Loucy (cell line): ENCODE measurements at regions not wholly inside any gene's neighbourhood (a gene's known extent, or its start where the extent isn't known, plus 50 kb on each side); places are given as distances from the start of the nearest gene placed in this dataset.

ENCODE experiments used
- EZH2phosphoT487 ChIP-seq: fragments of 200-600 bp; IDR thresholded peaks from 2 replicates; pipeline ENCODE4 v1.6.1; 2018; ENCODE audit warnings: antibody characterized with exemption, mild to moderate bottlenecking, moderate library complexity, borderline replicate concordance
- TF ChIP-seq, protein P1 (sequence below): fragments of 200-600 bp; sonication (generic); conservative IDR thresholded peaks from 2 replicates; pipeline ENCODE4 v1.5.1; 2014; ENCODE audit warnings: mild to moderate bottlenecking, antibody characterized with exemption, low read length

- TF ChIP-seq, protein P1, sequence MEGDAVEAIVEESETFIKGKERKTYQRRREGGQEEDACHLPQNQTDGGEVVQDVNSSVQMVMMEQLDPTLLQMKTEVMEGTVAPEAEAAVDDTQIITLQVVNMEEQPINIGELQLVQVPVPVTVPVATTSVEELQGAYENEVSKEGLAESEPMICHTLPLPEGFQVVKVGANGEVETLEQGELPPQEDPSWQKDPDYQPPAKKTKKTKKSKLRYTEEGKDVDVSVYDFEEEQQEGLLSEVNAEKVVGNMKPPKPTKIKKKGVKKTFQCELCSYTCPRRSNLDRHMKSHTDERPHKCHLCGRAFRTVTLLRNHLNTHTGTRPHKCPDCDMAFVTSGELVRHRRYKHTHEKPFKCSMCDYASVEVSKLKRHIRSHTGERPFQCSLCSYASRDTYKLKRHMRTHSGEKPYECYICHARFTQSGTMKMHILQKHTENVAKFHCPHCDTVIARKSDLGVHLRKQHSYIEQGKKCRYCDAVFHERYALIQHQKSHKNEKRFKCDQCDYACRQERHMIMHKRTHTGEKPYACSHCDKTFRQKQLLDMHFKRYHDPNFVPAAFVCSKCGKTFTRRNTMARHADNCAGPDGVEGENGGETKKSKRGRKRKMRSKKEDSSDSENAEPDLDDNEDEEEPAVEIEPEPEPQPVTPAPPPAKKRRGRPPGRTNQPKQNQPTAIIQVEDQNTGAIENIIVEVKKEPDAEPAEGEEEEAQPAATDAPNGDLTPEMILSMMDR = no peak
- no peak for TF ChIP-seq EZH2phosphoT487
These were observed 180.6 kb upstream of the KHDRBS2 start for GRCh38 chr6:62466607-62467006.
